Body of pancreas (tissue), 4 donors: ENCODE measurements at regions not wholly inside any gene's neighbourhood (a gene's known extent, or its start where the extent isn't known, plus 50 kb on each side); places are given as distances from the start of the nearest gene placed in this dataset.

Experiments used
- ATAC-seq: fragments of 150-250 bp; one replicate; pipeline ENCODE4 v1.9.1; 2016
- DNase-seq, 4 donors: peaks; one replicate each; pipeline ENCODE4 v3.0.0-alpha.2; 2019
- H3K27ac ChIP-seq, 4 donors: fragments of 200-600 bp; sonication (generic); 1 replicate in 3 of 4; 2 replicates in 1 of 4; pipeline versions ENCODE4 v1.5.1 to v1.6.1; 2016 to 2019; ENCODE audit warnings: mild to moderate bottlenecking in 1 of 4, mixed read lengths in 1 of 4, moderate library complexity in 1 of 4
- H3K27me3 ChIP-seq, 2 donors: fragments of 200-600 bp; sonication (generic); one replicate each; pipeline ENCODE4 v1.6.0; 2016; ENCODE audit warnings: mild to moderate bottlenecking in 1 of 2
- H3K36me3 ChIP-seq, 2 donors: fragments of 200-600 bp; sonication (generic); replicated peaks in 1 of 2; 2 replicates each; pipeline ENCODE4 v1.5.1; 2016; ENCODE audit warnings: low read depth in 2 of 2; ENCODE audit not compliant: insufficient read depth in 1 of 2
- H3K4me1 ChIP-seq: fragments of 200-600 bp; sonication (generic); one replicate; pipeline ENCODE4 v1.6.0; 2016
- H3K4me3 ChIP-seq, 2 donors: fragments of 200-600 bp; sonication (generic); 1 replicate in 1 of 2; 2 replicates in 1 of 2; pipeline ENCODE4 v1.5.1; 2016 to 2019
- H3K9me3 ChIP-seq, 3 donors: fragments of 200-600 bp; sonication (generic); 1 replicate in 2 of 3; 2 replicates in 1 of 3; pipeline ENCODE4 v1.5.1; 2016
- POLR2A ChIP-seq, 3 donors: fragments of 450-650 bp; IDR thresholded peaks; one replicate each; pipeline ENCODE4 v1.6.1; 2016; ENCODE audit warnings: antibody characterized with exemption in 3 of 3, mild to moderate bottlenecking in 2 of 3
- WGBS, 2 donors: methylation state at CpG; one replicate each; pipeline ENCODE4 v1.1.5; 2017; 5-methylcytosine and 5-hydroxymethylcytosine counted together
- intact Hi-C: fragments of 100-400 bp; cut with DNase I; formaldehyde crosslinking; loops from one replicate; pipeline ENCODE4 v1.15.1; 2023
- TF ChIP-seq, protein P1 (sequence below), 7 experiments: fragments of 450-650 bp in 4 of 7; fragments of 200-600 bp in 3 of 7; sonication (generic) in 3 of 7; IDR thresholded peaks; one replicate each; pipeline ENCODE4 v1.5.1; 2016 to 2019; ENCODE audit warnings: antibody characterized with exemption in 7 of 7

DNA sequence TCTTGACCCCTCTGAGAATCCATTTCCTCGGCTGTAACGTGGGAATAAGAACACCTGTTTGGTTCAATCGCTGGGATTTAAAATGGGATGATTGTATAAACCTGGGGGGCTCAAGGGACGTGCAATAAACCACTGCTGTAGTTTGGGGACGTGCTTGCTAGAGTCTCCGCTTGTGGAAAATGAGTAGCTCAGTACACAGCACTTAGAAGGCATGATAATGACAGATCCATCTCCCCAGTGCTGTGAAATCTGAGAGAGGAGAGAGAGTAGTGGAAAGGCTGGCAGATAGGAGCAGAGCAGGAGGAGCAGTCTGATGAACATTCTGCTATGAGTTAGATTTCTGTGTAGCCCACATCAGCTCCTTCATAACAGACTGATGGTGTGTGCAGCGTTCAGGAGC is 256.5 kb downstream of the MN1 start:
- Histone ChIP-seq H3K4me1 (no peaks in the 10 kb centered on the region), H3K27me3 (no peaks in the 10 kb centered on the region), H3K27ac (no peak overlapping the region), H3K9me3 (no peaks in the 10 kb centered on the region), H3K36me3 (no peaks in the 10 kb centered on the region), H3K4me3 (no peak overlapping the region)
- TF ChIP-seq, protein P1, sequence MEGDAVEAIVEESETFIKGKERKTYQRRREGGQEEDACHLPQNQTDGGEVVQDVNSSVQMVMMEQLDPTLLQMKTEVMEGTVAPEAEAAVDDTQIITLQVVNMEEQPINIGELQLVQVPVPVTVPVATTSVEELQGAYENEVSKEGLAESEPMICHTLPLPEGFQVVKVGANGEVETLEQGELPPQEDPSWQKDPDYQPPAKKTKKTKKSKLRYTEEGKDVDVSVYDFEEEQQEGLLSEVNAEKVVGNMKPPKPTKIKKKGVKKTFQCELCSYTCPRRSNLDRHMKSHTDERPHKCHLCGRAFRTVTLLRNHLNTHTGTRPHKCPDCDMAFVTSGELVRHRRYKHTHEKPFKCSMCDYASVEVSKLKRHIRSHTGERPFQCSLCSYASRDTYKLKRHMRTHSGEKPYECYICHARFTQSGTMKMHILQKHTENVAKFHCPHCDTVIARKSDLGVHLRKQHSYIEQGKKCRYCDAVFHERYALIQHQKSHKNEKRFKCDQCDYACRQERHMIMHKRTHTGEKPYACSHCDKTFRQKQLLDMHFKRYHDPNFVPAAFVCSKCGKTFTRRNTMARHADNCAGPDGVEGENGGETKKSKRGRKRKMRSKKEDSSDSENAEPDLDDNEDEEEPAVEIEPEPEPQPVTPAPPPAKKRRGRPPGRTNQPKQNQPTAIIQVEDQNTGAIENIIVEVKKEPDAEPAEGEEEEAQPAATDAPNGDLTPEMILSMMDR (IDR thresholded peaks at IDR 0.05): no peak
- TF ChIP-seq POLR2A (IDR thresholded peaks at IDR 0.05): no peak
- intact Hi-C loops: no loop called here
- no peak for ATAC-seq
- DNase-seq: no peak
- WGBS, 2 donors: 47 to 52% methylated on average over 7 of the region's 7 CpGs

DNA sequence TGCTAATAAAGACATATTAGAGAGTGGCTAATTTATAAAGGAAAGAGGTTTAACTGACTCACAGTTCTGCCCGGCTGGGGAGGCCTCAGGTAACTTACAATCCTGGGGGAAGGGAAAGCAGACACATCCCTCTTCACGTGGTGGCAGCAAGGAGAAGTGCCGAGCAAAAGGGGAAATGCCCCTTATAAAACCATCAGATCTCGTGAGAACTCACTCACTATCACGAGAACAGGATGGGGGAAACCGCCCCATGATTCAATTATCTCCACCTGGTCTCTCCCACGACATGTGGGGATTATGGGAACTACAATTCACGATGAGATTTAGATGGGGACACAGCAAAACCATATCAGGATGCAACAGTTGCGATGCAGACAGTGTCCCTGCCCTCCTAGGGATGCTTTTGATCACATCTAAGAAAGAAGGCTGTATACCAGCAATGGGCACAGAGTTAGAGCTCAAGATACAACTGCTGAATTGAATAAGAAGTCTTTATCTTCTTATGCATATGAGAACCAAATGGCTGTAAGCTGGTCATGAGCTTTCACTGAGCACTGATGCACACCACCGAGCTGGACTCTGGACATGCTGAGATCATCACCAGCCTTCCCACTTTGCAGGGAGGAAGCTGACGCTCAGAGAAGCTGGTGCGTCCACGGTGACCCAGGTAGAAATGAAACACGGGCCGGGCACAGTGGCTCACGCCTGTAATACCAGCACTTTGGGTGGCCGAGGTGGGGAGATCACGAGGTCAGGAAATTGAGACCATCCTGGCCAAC is 255.2 kb downstream of the MN1 start:
- Histone ChIP-seq H3K9me3 (no peaks in the 10 kb centered on the region), H3K27me3 (no peaks in the 10 kb centered on the region), H3K4me3 (no peak overlapping the region), H3K27ac (no peak overlapping the region), H3K4me1 (no peaks in the 10 kb centered on the region), H3K36me3 (no peaks in the 10 kb centered on the region)
- 70 to 73% methylated on average over 13 to 18 of the region's 18 CpGs for WGBS, 2 donors
- DNase-seq (no peak), ATAC-seq (no peak)
- intact Hi-C loops: no loop called here
- no peak for TF ChIP-seq POLR2A (IDR thresholded peaks at IDR 0.05)
- TF ChIP-seq, protein P1 (IDR thresholded peaks at IDR 0.05): no peak

DNA sequence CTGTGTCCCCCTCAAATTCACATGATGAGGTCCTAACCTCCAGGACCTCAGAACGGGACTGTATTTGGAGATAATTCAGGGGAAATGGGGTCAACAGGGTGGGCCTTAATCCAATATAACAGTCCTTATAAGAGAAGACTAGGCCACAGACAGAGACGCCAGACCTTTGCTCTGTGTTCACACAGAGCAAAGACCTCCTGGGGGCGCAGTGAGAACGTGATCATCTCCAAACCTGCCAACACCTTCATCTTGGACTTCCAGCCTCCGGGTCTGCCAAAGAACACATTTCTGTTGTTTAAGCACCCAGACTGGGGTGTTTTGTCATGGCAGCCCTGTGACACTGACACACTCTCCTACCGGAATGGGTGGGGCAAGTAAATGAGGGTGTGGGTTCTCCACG is 250.2 kb downstream of the MN1 start:
- Histone ChIP-seq H3K27me3 (no peaks in the 10 kb centered on the region), H3K4me3 (no peak overlapping the region), H3K4me1 (no peaks in the 10 kb centered on the region), H3K27ac (no peak overlapping the region), H3K36me3 (no peaks in the 10 kb centered on the region), H3K9me3 (no peaks in the 10 kb centered on the region)
- no peak for ATAC-seq
- intact Hi-C loops: no loop called here
- DNase-seq: no peak
- 77 to 85% methylated on average over 7 of the region's 7 CpGs for WGBS, 2 donors
- TF ChIP-seq POLR2A (IDR thresholded peaks at IDR 0.05): no peak
- TF ChIP-seq, protein P1 (IDR thresholded peaks at IDR 0.05): no peak

DNA sequence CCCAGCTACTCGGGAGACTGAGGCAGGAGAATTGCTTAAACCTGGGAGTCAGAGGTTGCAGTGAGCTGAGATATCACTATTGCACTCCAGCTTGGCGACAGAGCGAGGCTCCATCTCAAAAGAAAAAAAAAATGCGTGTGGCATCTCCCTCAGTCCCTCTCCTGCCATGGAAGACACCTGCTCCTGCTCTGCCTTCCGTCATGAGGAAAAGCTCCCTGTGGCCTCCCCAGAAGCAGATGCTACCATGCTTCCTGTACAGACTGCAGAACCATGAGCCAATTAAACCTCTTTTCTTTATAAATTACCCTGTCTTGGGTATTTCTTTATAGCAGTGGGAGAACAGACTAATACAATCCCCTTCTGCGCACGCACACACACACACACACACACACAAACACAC is 249.4 kb downstream of the MN1 start:
- ATAC-seq: no peak

More for the DNA sequence above, 249.4 kb downstream of the MN1 start:
- intact Hi-C loops: no loop called here
- Histone ChIP-seq H3K27me3 (no peaks in the 10 kb centered on the region), H3K4me3 (no peak overlapping the region), H3K27ac (no peak overlapping the region), H3K36me3 (no peaks in the 10 kb centered on the region), H3K4me1 (no peaks in the 10 kb centered on the region), H3K9me3 (no peaks in the 10 kb centered on the region)
- WGBS, 2 donors: 74 to 82% methylated on average over 7 of the region's 7 CpGs
- TF ChIP-seq POLR2A (IDR thresholded peaks at IDR 0.05): no peak
- TF ChIP-seq, protein P1 (IDR thresholded peaks at IDR 0.05): no peak
- no peak for DNase-seq
